Trophoblast cell (in vitro differentiated cells and primary cell): ENCODE measurements at regions not wholly inside any gene's neighbourhood (a gene's known extent, or its start where the extent isn't known, plus 50 kb on each side); places are given as distances from the start of the nearest gene placed in this dataset.

Source experiments
- DNase-seq, 2 donors: peaks; one replicate each; pipeline ENCODE4 v3.0.0-alpha.2; 2016
- H2AFZ ChIP-seq: 2 replicates; pipeline ENCODE4 v1.6.1; 2013; ENCODE audit warnings: low read length, moderate library complexity, mild to moderate bottlenecking; ENCODE audit not compliant: insufficient read depth, poor library complexity
- H2AK5ac ChIP-seq: 2 replicates; pipeline ENCODE4 v1.6.1; 2013; ENCODE audit warnings: mild to moderate bottlenecking, low read length
- H2BK120ac ChIP-seq: 2 replicates; pipeline ENCODE4 v1.6.1; 2013; ENCODE audit warnings: low read length, mild to moderate bottlenecking, moderate library complexity; ENCODE audit not compliant: insufficient read depth, poor library complexity
- H2BK12ac ChIP-seq: 2 replicates; pipeline ENCODE4 v1.6.1; 2013; ENCODE audit warnings: mild to moderate bottlenecking, low read length, moderate library complexity
- H2BK5ac ChIP-seq: 2 replicates; pipeline ENCODE4 v1.6.1; 2013; ENCODE audit warnings: low read length, low read depth, moderate library complexity, mild to moderate bottlenecking; ENCODE audit not compliant: poor library complexity
- H3K14ac ChIP-seq: 2 replicates; pipeline ENCODE4 v1.6.1; 2013; ENCODE audit warnings: mild to moderate bottlenecking, low read length
- H3K18ac ChIP-seq: 2 replicates; pipeline ENCODE4 v1.6.1; 2013; ENCODE audit warnings: mild to moderate bottlenecking, low read length
- H3K23ac ChIP-seq: 2 replicates; pipeline ENCODE4 v1.6.1; 2013; ENCODE audit warnings: low read length
- H3K27ac ChIP-seq: 2 replicates; pipeline ENCODE4 v1.5.1; 2013; ENCODE audit warnings: low read depth, mild to moderate bottlenecking, inconsistent platforms, low read length, moderate library complexity
- H3K27me3 ChIP-seq: 2 replicates; pipeline ENCODE4 v1.6.1; 2013; ENCODE audit warnings: inconsistent platforms, mild to moderate bottlenecking, low read length, moderate library complexity; ENCODE audit not compliant: insufficient read depth
- H3K36me3 ChIP-seq, 2 experiments: 1 replicate in 1 of 2; 2 replicates in 1 of 2; pipeline ENCODE4 v1.6.1; 2013; ENCODE audit warnings: low read length in 2 of 2, mild to moderate bottlenecking in 2 of 2, moderate library complexity in 1 of 2; ENCODE audit not compliant: insufficient read depth in 2 of 2, control insufficient read depth in 1 of 2
- H3K4ac ChIP-seq: 2 replicates; pipeline ENCODE4 v1.6.1; 2013; ENCODE audit warnings: low read depth, mild to moderate bottlenecking, low read length, moderate library complexity
- H3K4me1 ChIP-seq, 2 experiments: 1 replicate in 1 of 2; 2 replicates in 1 of 2; pipeline ENCODE4 v1.6.1; 2013; ENCODE audit warnings: low read length in 2 of 2, mild to moderate bottlenecking in 2 of 2, moderate library complexity in 1 of 2; ENCODE audit not compliant: insufficient read depth in 2 of 2, control insufficient read depth in 1 of 2
- H3K4me2 ChIP-seq: 2 replicates; pipeline ENCODE4 v1.6.1; 2013; ENCODE audit warnings: inconsistent platforms, mild to moderate bottlenecking, low read length, moderate library complexity
- H3K4me3 ChIP-seq: 2 replicates; pipeline ENCODE4 v1.5.1; 2013; ENCODE audit warnings: mild to moderate bottlenecking, low read depth, low read length, inconsistent platforms
- H3K79me1 ChIP-seq: one replicate; pipeline ENCODE4 v1.6.1; 2013; ENCODE audit warnings: low read length
- H3K79me2 ChIP-seq: 2 replicates; pipeline ENCODE4 v1.6.1; 2013; ENCODE audit warnings: low read length, mild to moderate bottlenecking; ENCODE audit not compliant: control insufficient read depth, insufficient read depth, poor library complexity
- H3K9ac ChIP-seq: 2 replicates; pipeline ENCODE4 v1.6.1; 2013; ENCODE audit warnings: mild to moderate bottlenecking, low read length
- H3K9me3 ChIP-seq: 2 replicates; pipeline ENCODE4 v1.6.1; 2013; ENCODE audit warnings: low read depth, mild to moderate bottlenecking, control low read depth, inconsistent platforms, low read length; ENCODE audit not compliant: insufficient read depth
- H4K12ac ChIP-seq: 2 replicates; pipeline ENCODE4 v1.6.1; 2013; ENCODE audit warnings: low read depth, mild to moderate bottlenecking, low read length, moderate library complexity
- H4K8ac ChIP-seq: 2 replicates; pipeline ENCODE4 v1.6.1; 2013; ENCODE audit warnings: low read depth, mild to moderate bottlenecking, low read length, moderate library complexity
- H4K91ac ChIP-seq: one replicate; pipeline ENCODE4 v1.6.1; 2013; ENCODE audit warnings: low read depth, mild to moderate bottlenecking, low read length, moderate library complexity
- WGBS: extraction: QIAGEN DNeasy Blood & Tissue Kit; methylation state at CpG from one replicate; pipeline ENCODE4 v1.1.7; 2013; ENCODE audit warnings: missing lambda C conversion rate; ENCODE audit not compliant: insufficient read length, insufficient coverage; ENCODE audit errors: extremely low coverage; 5-methylcytosine and 5-hydroxymethylcytosine counted together

DNA sequence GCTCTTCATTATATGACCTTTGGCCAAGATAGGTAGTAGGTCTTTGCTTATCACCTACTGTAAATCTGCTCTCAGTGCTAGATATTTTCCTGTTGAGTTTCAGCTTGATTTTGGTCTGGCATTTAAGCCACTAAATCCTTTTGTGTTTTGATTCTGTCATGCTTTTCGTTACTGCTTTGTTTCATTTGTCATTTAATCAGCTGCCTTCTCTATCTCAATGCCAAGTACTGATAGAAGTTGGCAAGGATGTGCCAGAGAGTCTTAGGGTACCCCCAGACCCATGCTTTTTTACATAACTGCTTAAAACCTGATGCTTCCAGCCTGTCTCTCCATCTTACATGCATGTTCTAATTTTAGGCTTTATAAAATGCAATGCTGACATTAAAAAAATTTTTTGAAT lies 300.1 kb upstream of the SASH1 start:
- no CpG with 5 or more reads among the region's 1 CpG for WGBS
- Histone ChIP-seq H3K4ac (no peak overlapping the region), H4K8ac (no peak overlapping the region), H3K23ac (no peak overlapping the region), H3K14ac (no peak overlapping the region), H3K4me3 (no peak overlapping the region), H3K9ac (no peak overlapping the region), H2AK5ac (no peak overlapping the region), H3K27ac (no peak overlapping the region), H3K79me2 (no peaks in the 10 kb centered on the region), H2AFZ (no peak overlapping the region), H3K36me3 (no peaks in the 10 kb centered on the region), H3K27me3 (no peaks in the 10 kb centered on the region), H2BK12ac (no peak overlapping the region), H2BK5ac (no peak overlapping the region), H2BK120ac (no peak overlapping the region), H4K12ac (no peak overlapping the region), H3K9me3 (no peaks in the 10 kb centered on the region), H3K4me1 (no peaks in the 10 kb centered on the region), H3K18ac (no peak overlapping the region), H3K79me1 (no peaks in the 10 kb centered on the region), H4K91ac (no peak overlapping the region), H3K4me2 (no peak overlapping the region)
- DNase-seq = no peak

GRCh38 chr6:148044261-148044751 lies 298.3 kb upstream of the SASH1 start:
- WGBS = no CpG with 5 or more reads among the region's 1 CpG
- Histone ChIP-seq H2BK120ac (no peak overlapping the region), H3K79me2 (no peaks in the 10 kb centered on the region), H2BK5ac (no peak overlapping the region), H2AFZ (no peak overlapping the region), H3K4ac (no peak overlapping the region), H3K14ac (no peak overlapping the region), H3K9ac (no peak overlapping the region), H4K91ac (no peak overlapping the region), H3K4me2 (no peak overlapping the region), H3K27ac (no peak overlapping the region), H2AK5ac (no peak overlapping the region), H3K27me3 (no peaks in the 10 kb centered on the region), H3K79me1 (no peaks in the 10 kb centered on the region), H3K36me3 (no peaks in the 10 kb centered on the region), H3K9me3 (no peaks in the 10 kb centered on the region), H4K8ac (no peak overlapping the region), H3K4me1 (no peaks in the 10 kb centered on the region), H3K4me3 (no peak overlapping the region), H3K18ac (no peak overlapping the region), H3K23ac (no peak overlapping the region), H2BK12ac (no peak overlapping the region), H4K12ac (no peak overlapping the region)
- no peak for DNase-seq

DNA sequence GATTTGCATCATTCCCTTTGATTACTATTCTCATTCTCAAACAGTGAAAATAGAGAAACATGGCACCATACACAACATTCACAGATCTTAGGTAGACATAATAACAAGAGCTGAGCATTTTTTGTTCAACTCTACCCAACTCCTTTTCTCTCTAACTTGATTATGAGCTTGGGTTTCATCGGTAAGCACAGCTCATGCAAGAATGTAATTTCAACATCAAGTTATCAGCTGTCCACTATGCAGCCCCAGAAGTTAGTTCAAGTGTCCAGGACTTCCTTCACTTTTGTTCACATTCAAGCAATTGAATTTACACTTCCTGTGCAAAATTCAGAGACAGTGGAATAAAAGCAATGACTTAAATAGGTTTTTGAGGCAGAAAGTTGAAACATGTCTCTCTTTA lies 297.7 kb upstream of the SASH1 start:
- Histone ChIP-seq H3K79me2 (no peaks in the 10 kb centered on the region), H2AFZ (no peak overlapping the region), H3K4ac (no peak overlapping the region), H3K36me3 (no peaks in the 10 kb centered on the region), H3K4me3 (no peak overlapping the region), H3K27ac (no peak overlapping the region), H3K18ac (no peak overlapping the region), H3K14ac (no peak overlapping the region), H4K91ac (no peak overlapping the region), H2BK12ac (no peak overlapping the region), H4K12ac (no peak overlapping the region), H3K27me3 (no peaks in the 10 kb centered on the region), H3K9ac (no peak overlapping the region), H2AK5ac (no peak overlapping the region), H3K4me2 (no peak overlapping the region), H4K8ac (no peak overlapping the region), H3K9me3 (no peaks in the 10 kb centered on the region), H3K79me1 (no peaks in the 10 kb centered on the region), H3K23ac (no peak overlapping the region), H2BK5ac (no peak overlapping the region), H2BK120ac (no peak overlapping the region), H3K4me1 (no peaks in the 10 kb centered on the region)
- WGBS = no CpG with 5 or more reads among the region's 1 CpG
- no peak for DNase-seq

GRCh38 chr6:148053209-148053608 lies 289.4 kb upstream of the SASH1 start:
- H2AFZ ChIP-seq = no peak overlapping the region
- WGBS = no CpG with 5 or more reads among the region's 5 CpGs

More at GRCh38 chr6:148053209-148053608, 289.4 kb upstream of the SASH1 start:
- H3K9me3 ChIP-seq = no peaks in the 10 kb centered on the region
- H4K12ac ChIP-seq = no peak overlapping the region
- H3K79me1 ChIP-seq = no peaks in the 10 kb centered on the region
- no peaks in the 10 kb centered on the region for H3K27me3 ChIP-seq
- H2BK12ac ChIP-seq = no peak overlapping the region
- no peak overlapping the region for H3K18ac ChIP-seq
- no peak overlapping the region for H4K91ac ChIP-seq
- no peak overlapping the region for H3K4me3 ChIP-seq
- no peaks in the 10 kb centered on the region for H3K79me2 ChIP-seq
- no peaks in the 10 kb centered on the region for H3K36me3 ChIP-seq
- no peak overlapping the region for H2BK5ac ChIP-seq
- no peak overlapping the region for H2AK5ac ChIP-seq
- no peak overlapping the region for H3K9ac ChIP-seq
- no peak overlapping the region for H2BK120ac ChIP-seq
- no peak overlapping the region for H3K14ac ChIP-seq
- no peak overlapping the region for H3K4me2 ChIP-seq
- no peak overlapping the region for H4K8ac ChIP-seq
- no peak for DNase-seq
- H3K4me1 ChIP-seq = no peaks in the 10 kb centered on the region
- H3K4ac ChIP-seq = no peak overlapping the region
- no peak overlapping the region for H3K23ac ChIP-seq
- H3K27ac ChIP-seq = no peak overlapping the region
